GM18867 (cell line): ENCODE measurements at regions not wholly inside any gene's neighbourhood (a gene's known extent, or its start where the extent isn't known, plus 50 kb on each side); places are given as distances from the start of the nearest gene placed in this dataset.
A peak's percentile ranks its signal among the peaks of the same experiment; 100 is the strongest.

Experiments used
- ATAC-seq: cut with Tn5 transposase; IDR thresholded peaks from one replicate; pipeline ENCODE4 v1.9.1; 2021; ENCODE audit warnings: mild to moderate bottlenecking, moderate library complexity; ENCODE audit not compliant: unreplicated experiment

DNA sequence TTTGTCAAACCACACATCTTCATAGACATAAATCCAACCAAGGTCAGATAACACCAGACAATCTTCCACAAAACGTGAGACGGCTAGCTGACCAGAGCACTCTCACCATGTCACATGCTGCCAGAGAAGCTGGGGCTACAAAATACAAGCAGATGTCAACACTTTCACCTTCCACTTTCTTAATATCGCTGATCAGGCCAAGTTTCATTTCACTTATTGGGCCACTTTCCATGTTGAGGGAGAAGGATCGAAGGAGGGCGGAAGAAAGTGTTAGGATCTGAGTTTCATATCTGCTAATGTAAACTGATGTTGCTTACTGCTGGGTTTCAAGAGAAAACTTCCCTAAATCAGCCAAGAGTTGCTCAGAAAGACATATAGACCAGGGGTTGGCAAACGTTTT, 177.0 kb upstream of the PRDM1 start:
- ATAC-seq = no peak

DNA sequence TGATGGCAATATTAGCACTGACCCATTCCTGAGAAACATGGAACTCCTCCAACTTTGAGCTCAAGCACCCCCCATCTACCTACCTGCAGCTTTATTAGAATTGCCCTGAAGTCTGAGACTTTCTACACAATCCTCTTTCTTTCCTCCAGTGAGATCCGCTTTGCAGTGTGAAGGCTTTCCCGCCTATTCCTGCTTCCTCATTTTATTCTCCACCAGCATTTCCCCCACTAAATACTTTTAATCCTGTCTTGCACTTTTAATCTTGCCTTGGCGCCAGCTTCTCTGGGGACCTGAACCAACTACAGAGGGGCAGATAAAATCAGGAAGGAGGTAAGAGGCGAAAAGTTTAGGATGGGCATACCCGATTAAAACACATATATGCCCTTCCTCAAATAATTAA, 178.1 kb upstream of the PRDM1 start:
- no peak for ATAC-seq

DNA sequence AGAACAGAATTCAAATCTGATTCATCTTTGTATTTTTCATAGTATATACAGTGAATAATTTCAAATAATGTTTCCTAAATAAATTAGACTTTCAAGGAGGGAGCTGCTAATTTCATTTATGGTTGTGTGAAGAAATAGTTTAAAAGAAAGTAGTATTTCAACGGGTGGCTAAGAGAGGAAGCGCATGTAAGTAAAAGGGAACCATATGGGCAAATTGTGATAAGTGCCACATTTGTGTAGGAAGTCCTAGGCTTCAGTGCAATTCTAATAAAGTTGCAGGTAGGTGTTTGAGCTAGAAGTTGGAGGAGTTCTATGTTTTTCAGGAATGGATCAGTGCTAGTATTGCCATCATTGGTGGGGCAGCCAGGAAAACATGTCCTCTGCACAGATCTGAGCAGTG, 178.8 kb upstream of the PRDM1 start:
- ATAC-seq = no peak

DNA sequence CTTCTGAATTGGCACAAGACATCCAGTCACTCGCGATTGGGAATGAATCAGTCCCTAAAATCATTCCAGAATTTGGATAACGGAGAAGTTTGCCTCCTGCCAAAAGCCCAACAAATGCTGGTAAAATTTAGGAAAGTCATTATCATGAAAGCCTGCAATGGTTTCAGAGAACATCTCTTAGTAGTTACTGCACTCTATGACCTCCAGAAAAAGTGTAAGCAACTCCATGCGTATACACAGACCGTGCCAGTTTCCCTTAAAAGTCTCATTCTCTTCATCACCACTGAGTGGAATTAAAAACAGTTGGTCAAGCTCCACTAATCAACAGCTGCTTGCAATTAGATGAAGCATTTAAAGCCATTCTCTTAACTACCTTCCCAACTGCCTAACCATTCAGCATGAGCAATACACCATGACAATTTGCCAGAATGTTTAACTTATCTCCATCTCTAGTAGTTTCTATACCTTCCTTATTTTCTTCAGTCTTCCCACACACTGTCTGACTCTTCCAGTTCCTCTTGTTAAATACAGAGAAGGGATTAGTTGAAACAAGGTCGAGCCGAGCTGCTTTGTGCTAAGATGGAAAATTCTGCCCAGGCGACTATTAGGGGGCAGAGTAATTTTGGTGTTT, 183.6 kb upstream of the PRDM1 start:
- ATAC-seq = no peak

DNA sequence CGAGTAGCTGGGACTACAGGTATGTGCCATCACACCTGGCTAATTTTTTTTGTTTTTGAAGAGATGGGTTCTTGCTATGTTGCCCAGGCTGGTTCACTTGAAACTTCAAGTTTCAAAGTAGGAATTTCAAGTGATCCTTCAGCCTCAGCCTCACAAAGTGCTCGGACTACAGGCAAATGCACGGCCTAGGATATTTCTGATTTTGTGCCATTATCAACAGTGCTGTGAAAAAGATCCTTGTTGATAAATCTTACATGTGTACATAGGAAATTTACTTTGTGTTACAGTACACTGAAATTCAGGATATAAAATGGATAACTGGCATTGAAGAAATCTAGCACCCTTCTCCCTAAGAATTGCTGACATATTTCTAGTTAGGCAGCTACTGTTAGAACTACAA, 184.6 kb upstream of the PRDM1 start:
- ATAC-seq = no peak

DNA sequence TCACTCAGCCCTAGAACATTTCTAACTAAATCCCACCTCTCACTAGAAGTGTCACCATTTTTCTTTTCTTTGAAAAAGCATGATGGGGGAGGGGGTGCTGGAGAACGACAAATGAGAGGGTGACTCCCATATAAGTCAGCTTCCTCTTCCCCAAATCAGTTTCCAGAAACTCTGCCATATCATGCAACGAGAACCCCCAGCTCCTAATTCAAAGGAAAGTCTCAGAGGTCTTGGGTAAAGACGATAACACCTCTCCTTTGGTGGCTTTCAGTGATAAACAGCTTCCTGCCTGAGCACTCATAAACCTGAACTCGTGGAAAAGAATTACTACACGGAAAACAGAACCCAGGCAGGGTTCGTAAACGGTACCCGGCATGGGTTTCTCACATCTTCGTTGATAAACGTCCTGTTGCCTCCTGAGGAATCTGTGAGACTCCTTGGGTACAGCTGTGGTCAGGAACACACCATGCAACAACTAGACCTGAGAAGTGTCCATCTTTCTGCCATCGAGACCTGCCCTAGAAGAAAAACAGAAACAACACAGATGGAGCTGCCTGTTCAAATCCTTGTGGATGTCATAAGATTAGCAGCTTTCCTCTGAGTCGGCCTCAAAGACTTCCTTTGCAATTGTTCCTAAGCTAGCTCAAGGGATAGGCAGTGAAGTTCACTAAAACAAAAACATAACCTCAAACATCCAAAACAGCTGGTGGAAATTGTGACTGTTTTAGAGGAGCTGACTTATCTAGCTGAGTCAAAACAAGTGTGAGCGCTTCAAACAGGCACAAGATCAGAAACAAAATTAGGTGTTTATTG, 185.8 kb upstream of the PRDM1 start:
- ATAC-seq = no peak

DNA sequence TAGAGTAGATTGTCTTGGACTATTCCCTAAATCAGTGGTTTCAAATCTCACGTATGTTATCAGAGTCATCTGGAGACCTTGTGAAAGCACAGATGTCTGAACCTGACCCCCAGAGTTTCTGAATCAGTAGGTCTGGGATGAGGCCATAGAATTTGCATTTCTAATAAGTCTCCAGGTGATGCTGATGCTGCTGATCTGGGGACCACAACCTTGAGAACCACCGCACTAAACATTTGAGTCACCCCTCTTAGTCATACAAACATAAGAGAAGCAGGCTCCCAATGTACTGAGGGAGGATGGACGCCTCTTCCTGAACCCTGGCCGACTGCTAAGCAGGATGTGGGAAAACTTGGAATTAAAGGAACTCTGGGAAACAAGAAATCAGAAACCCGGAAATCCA, 187.8 kb upstream of the PRDM1 start:
- ATAC-seq = peak; percentile 70

DNA sequence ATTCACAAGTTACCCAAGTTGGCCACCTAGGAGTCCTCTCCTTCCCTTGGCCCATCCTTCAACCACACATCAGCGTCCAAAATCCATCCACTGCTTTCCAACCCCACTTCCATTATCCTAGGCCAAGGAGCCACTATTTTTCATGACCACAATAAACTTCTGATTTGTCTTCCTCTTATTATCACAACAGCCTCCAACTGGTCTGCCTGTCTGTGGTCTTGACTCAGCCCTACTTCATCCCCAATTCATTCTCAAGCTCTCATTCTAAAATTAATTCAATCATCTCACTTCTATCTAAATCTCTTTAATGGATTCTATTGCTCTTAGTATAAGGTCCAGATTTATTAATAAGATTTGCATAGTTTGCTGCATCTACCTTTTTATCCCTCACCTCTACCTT, 189.0 kb upstream of the PRDM1 start:
- no peak for ATAC-seq

DNA sequence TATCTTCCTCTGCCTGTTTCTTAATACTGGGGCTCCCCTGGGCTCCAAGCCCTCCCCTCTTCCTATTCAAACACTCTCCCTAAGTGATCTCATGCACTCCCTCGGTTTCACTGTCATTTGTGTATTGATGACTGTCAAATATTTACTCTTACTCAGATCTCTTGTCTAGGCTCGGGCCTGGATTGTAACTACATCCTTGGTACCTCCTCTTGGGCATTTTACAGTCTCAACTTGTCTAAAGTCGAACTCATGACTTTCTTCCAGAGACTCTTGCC, 189.4 kb upstream of the PRDM1 start:
- no peak for ATAC-seq

DNA sequence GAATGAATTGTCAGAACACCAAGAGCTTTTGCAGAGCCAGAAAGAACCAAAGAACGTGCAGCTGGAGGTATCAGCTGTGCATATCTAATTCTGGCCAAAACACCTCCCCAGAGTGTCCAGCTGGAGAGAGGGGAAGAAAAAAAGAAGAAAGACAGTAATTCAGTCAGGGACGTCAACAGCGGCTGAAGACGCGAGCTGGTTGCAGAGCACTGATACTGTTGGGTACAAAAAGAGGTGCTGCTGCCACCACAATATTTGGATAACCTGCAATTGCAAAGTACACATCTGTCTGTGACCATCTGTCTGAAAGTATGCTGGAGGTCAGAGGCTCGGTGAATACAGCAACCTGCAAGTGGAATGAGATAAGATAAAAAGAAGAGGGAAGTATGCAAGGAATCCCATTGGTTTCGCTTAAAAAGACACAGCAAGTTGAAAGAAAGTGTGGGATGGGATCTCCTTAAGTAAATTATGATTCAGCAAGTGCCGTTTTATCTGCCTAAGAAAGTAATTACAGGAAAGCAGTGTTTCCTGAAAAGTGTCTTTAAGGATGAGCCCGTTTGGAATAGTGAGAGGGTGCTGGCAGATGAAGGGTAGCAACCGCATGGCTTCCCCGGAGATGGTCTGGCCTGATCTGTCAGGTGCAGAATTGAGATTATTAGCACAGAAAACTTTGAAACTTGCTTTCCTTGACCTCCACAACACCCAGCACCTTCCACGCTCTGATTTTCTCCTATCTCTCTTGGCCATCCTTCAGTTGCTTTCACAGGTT, 189.9 kb upstream of the PRDM1 start:
- peak; percentile 53 for ATAC-seq

DNA sequence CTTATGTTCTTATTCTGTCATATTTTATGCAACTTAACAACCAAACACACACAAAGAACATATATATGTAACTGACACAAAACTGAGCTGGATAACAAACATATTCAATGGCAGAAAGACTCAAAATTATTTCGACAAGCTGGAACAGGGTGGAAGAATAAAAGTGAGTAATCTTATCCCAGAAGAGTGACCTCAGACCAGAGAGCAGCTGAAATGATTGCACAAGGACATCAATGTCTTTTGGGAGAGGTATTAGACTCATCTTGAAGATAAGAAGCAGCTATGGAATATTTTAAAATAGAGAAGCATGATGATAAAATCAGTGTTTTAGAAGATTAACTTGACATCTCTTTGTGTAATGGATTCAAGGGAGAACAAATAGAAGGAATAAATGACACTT, 191.6 kb upstream of the PRDM1 start:
- ATAC-seq = no peak

DNA sequence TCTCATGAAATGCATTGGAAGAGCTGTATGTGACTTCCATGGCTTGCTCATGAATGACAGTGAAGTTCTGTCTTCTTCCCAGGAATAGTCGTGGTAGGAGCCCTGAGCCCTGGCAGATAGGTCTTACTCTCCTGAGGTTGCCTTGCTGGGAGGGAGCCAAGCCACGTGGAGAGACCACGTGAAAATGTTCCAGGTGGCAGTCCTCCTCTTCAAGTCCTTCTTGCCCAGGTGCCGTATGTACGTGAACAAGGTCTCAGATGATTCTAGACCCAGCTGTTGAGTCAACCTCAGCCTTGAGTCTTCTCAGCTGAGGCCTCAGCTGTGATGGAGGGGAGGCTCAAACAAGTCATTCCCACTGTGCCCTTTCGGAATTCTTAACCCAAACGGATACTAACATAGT, 192.4 kb upstream of the PRDM1 start:
- ATAC-seq = no peak

DNA sequence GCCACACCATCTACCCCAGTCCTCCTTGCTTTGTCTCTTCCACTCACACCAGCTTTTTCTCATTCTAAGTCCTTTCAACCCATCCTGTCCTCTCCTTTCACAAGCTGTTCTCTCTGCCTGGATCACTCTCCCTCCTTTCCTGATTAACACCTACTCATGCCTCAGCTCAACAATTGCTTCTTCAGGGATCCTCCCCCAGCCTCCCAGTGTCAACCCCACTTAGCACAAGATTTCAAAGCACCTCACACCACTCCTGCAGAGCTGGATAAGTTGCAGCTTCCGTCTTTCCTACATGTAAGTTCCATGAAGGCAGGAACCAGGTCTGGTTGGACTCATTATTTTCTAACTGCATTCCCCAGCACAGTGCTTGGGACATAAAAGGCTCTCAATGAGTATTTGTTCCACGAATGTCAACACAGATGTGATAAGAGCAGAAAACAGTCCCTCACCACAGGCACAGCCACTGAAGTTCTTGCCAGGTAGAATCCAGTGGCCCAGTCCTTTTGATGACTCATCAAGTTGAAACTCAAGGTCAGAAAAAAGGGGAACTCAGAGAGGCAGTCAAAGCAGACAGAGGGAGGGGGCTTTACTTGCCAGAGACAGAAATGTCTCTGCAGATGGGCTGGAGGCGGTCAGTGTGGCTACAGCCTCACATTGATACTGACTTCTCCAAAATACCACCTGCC, 193.4 kb upstream of the PRDM1 start:
- peak; percentile 80 for ATAC-seq

DNA sequence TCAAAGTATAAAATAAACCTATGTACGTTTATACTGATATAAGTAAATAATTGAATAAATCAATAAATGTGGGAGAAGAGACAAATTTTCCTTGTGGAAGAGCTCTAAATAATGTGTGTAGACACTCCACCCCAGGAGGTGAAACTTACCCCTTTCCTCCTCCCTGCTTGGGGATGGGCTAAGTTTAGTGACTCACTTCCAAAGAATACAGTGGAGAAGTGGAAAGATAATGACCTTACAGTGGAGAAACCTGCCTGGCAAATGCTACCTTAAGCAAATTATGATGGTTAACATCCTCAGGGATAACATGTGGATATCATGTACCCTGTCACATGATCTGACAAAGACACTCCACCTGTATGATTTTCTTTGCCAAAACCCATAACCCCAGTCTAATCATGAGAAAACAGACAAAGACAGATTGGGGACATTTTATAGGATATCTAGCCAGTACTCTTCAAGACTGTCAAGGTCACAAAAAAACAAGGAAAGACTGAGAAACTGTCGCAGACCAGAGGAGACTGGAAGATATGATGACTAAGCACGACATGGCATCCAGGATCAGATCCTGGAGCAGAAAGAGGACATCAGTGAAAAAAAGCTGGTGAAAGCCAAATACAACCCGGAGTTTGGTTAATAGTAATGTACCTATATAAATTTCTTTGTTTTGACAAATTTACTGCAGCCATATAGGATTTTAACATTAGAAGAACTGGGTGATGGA, 195.5 kb upstream of the PRDM1 start:
- no peak for ATAC-seq

DNA sequence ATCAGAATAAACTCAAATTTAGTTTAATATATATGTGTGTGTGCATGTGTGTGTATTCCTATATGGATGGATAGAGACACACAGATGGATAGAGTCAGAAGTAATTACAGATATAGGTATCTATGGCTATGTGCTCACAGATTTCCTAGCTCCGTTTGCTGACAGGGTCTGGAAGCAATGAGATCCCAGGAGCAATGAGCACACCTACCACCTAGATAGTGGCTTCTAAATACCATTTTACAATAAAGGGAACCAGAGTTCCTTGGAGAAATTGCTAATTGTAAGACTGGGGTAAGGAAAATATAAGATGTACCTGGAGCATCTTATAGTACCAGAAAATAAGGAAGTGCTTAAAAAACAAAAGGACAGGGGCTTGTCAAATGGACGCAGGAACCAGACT, 196.2 kb upstream of the PRDM1 start:
- no peak for ATAC-seq

DNA sequence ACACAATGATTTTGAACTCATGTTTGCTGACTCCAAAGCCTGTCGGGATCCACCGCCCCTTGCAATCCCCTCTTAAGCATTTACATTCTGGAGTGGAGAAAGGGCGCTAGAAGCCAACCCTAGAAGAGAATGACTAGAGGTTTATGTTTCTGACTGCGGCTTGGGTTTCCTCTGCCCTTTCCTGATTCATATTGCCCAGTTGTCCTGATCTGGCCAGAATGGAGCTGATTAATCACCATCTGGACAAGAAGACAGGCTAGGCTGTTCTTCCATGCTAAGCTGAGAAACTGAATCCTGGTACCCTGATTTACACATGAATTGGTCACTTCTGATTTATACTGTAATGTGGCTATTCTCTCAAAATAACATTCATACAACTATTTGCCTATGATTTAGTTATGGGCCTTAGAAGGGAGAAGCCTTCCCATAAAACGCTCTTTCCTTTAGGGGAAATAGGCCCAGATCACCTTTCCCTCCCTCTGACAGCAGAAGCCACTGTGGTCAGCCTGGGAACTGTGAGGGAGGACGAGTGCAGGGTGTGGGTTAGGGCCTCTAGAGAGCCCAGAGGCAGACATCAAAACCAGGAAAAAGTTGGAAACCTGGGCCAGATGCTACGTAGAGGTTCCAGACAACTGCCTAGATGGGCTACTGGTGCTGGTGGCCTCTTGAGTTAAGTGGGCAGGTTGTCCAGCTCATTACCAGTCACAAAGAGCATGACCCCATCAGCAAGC, 199.2 kb upstream of the PRDM1 start:
- ATAC-seq = no peak

DNA sequence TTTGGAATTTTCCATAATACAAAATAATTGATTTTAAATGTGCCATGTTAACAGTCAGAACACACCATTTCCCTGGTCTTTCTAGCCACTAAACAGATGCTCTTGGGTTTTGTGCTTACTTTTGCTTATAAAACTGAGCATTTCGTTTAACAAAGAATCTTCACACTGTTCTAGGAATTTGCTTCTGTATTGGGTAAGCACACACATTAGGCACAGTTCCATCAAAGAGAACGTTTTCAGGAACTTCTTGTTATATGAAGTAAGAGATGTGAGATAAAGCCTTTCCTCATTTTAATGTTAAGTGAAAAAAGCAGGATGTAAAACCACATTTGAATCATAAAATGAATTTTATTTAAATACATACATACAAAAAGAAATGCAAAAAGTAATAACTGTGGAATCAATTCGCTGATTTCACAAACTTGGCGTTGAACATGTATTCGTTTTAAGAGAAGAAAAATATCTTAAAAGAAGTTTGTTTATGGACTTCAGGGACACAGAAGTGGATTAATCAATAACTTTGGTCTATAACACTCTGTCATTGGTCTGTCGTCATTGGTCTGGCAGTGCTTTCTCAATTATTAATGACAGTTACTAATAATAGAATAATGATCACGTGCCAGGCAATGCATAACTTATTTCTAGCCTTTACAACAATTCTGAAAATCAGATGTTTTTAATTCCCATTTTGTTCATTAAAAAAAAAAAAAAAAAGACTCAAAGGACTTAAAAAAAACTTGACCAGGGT, 199.9 kb upstream of the PRDM1 start:
- no peak for ATAC-seq

DNA sequence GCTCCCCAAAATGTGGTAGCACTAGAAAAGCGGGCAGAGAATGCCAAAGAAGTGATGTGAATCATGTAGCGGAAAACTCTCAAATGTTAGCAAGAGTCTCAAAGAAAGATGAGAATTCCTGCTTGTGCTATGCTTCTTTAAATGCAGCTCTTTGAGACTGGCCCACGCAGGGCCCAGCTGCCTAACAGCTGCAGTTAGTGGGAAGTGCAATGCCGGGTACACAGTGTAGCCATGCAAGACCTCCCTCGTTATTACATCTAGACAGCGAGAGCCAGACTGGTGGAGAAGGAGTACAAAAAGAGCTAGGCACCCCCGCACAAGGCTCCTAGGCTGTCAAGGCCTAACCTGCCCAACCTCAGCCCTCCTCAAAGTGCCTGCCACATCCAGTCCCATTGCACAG, 201.7 kb upstream of the PRDM1 start:
- no peak for ATAC-seq

DNA sequence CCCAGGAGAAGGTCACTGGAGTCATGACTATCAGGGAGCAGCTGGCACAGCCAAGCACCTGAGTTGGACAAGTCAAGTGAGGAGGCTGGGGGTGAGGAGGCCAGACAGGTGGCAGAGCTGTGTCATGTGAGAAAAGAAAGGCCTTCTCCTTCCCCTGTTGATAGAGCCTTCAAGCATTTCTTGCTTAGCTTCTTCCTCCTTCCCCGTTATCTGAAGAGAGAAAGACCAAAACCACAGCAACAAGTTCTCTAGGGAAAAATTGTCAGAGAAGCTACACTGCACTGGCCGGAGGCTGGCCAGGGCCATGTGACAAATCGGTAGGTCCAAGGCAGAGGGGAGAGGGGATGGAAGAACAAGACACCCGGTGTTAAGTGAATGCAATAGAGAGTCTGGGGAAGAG, 202.1 kb upstream of the PRDM1 start:
- no peak for ATAC-seq

DNA sequence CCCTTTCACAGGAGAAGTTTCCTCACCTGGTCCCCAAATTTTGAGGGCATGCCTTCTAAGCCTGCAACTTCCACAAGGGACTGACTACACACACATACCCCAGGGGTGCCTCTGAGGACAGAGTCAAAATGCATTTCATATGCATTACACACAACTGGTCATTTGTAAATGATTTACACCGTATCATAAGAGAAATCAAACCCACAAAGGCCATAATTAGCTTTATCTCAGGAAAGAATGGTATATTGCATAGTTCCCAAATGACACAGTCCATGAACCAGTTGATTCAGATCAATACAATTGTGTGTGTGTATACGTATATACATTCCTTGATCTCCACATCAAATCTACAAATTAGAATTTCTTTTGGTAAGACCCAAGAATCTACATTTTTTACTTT, 203.3 kb upstream of the PRDM1 start:
- ATAC-seq = no peak
